Keratinocyte (primary cell): ENCODE measurements at regions not wholly inside any gene's neighbourhood (a gene's known extent, or its start where the extent isn't known, plus 50 kb on each side); places are given as distances from the start of the nearest gene placed in this dataset.

Experiments
- DNase-seq: peaks from one replicate; pipeline ENCODE4 v3.0.0-alpha.2; 2011; ENCODE audit warnings: low read depth, missing footprints, low spot score
- FAIRE-seq: peaks from 2 replicates; lab custom pipeline; 2011; peaks lifted over from hg19 to GRCh38; lab: Jason Lieb, UNC
- H2AFZ ChIP-seq: 2 replicates; pipeline ENCODE4 v1.6.0; 2012; ENCODE audit warnings: low read length, control low read depth, inconsistent platforms; ENCODE audit not compliant: control insufficient read depth
- H3K27ac ChIP-seq: 2 replicates; pipeline ENCODE4 v1.5.1; 2011; ENCODE audit warnings: low read length; ENCODE audit not compliant: control insufficient read depth, insufficient read depth
- H3K27me3 ChIP-seq: 3 replicates; pipeline ENCODE4 v1.6.0; 2011; ENCODE audit warnings: low read length; ENCODE audit not compliant: control insufficient read depth, insufficient read depth; ENCODE audit errors: extremely low read depth
- H3K36me3 ChIP-seq, 2 experiments: 2 replicates in 1 of 2; 3 replicates in 1 of 2; pipeline ENCODE4 v1.5.1; 2011; ENCODE audit warnings: low read length in 2 of 2, mild to moderate bottlenecking in 1 of 2; ENCODE audit not compliant: control insufficient read depth in 2 of 2, insufficient read depth in 2 of 2; ENCODE audit errors: extremely low read depth in 1 of 2
- H3K4me1 ChIP-seq: 3 replicates; pipeline ENCODE4 v1.5.1; 2011; ENCODE audit warnings: low read length; ENCODE audit not compliant: control insufficient read depth, insufficient read depth; ENCODE audit errors: extremely low read depth
- H3K4me2 ChIP-seq: 3 replicates; pipeline ENCODE4 v1.6.0; 2011; ENCODE audit warnings: low read depth, low read length; ENCODE audit not compliant: control insufficient read depth, insufficient read depth; ENCODE audit errors: extremely low read depth
- H3K4me3 ChIP-seq, 3 experiments: fragments of 200-600 bp in 1 of 3; sonication (generic) in 1 of 3; 2 replicates in 2 of 3; 3 replicates in 1 of 3; pipeline ENCODE4 v1.5.1; 2011 to 2016; ENCODE audit warnings: low read length in 3 of 3, mild to moderate bottlenecking in 3 of 3, control low read depth in 2 of 3, inconsistent platforms in 1 of 3, low read depth in 1 of 3, mixed read lengths in 1 of 3, mixed run types in 1 of 3, moderate library complexity in 1 of 3; ENCODE audit not compliant: control insufficient read depth in 2 of 3, insufficient read depth in 2 of 3; ENCODE audit errors: extremely low read depth in 1 of 3
- H3K79me2 ChIP-seq: 2 replicates; pipeline ENCODE4 v1.6.0; 2012; ENCODE audit warnings: low read length; ENCODE audit not compliant: control insufficient read depth, insufficient read depth
- H3K9ac ChIP-seq: 3 replicates; pipeline ENCODE4 v1.6.0; 2011; ENCODE audit warnings: low read length; ENCODE audit not compliant: control insufficient read depth, insufficient read depth; ENCODE audit errors: extremely low read depth
- H3K9me1 ChIP-seq: 3 replicates; pipeline ENCODE4 v1.6.0; 2011; ENCODE audit warnings: low read length; ENCODE audit not compliant: control insufficient read depth, insufficient read depth; ENCODE audit errors: extremely low read depth
- H3K9me3 ChIP-seq: 2 replicates; pipeline ENCODE4 v1.5.1; 2012; ENCODE audit warnings: low read depth, low read length; ENCODE audit not compliant: control insufficient read depth
- H4K20me1 ChIP-seq: 3 replicates; pipeline ENCODE4 v1.6.0; 2011; ENCODE audit warnings: low read length; ENCODE audit not compliant: control insufficient read depth, insufficient read depth; ENCODE audit errors: extremely low read depth
- EZH2 ChIP-seq: IDR thresholded peaks from one replicate; pipeline ENCODE4 v1.6.1; 2012; ENCODE audit warnings: inconsistent platforms, mild to moderate bottlenecking, low read length, moderate library complexity
- dilution Hi-C: fragments of 300-500 bp; cut with MboI; formaldehyde crosslinking; loops from one replicate; pipeline ENCODE4 v1.7.0; 2020; ENCODE audit warnings: low sequenced_read_pairs; ENCODE audit not compliant: extremely low pct_ligation_motif_present
- TF ChIP-seq, protein P1 (sequence below), 3 experiments: IDR thresholded peaks in 1 of 3; conservative IDR thresholded peaks in 1 of 3; optimal IDR thresholded peaks in 1 of 3; 2 replicates in 2 of 3; 3 replicates in 1 of 3; pipeline versions ENCODE3 to v1.5.1; 2011; ENCODE audit warnings: low read length in 3 of 3, mild to moderate bottlenecking in 3 of 3, moderate library complexity in 2 of 3, control low read depth in 1 of 3, inconsistent platforms in 1 of 3; ENCODE audit not compliant: insufficient read depth in 2 of 3; ENCODE audit errors: extremely low read depth in 1 of 3

DNA sequence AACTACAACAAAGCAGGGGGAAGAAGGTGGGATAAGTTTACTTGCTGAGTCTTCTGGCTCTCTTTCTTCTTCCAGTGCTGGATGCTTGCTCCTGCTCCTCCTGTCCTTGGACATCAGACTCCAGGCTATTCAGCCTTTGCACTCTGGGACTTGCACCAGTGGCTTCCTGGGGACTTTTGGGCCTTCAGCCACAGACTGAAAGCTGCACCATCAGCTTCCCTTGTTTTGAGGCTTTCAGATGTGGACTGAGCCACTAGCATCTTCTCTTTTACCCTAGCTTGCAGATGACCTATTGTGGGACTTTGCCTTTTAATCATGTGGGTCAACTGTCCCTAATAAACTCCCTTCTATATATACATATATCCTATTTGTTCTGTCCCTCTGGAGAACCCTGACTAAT is 173.0 kb upstream of the UFM1 start:
- H3K9me1 ChIP-seq: no peaks in the 10 kb centered on the region
- H4K20me1 ChIP-seq: no peaks in the 10 kb centered on the region
- no peaks in the 10 kb centered on the region for H3K79me2 ChIP-seq
- no peaks in the 10 kb centered on the region for H3K9me3 ChIP-seq
- H3K36me3 ChIP-seq: no peaks in the 10 kb centered on the region
- no peak overlapping the region for H2AFZ ChIP-seq
- TF ChIP-seq, protein P1, sequence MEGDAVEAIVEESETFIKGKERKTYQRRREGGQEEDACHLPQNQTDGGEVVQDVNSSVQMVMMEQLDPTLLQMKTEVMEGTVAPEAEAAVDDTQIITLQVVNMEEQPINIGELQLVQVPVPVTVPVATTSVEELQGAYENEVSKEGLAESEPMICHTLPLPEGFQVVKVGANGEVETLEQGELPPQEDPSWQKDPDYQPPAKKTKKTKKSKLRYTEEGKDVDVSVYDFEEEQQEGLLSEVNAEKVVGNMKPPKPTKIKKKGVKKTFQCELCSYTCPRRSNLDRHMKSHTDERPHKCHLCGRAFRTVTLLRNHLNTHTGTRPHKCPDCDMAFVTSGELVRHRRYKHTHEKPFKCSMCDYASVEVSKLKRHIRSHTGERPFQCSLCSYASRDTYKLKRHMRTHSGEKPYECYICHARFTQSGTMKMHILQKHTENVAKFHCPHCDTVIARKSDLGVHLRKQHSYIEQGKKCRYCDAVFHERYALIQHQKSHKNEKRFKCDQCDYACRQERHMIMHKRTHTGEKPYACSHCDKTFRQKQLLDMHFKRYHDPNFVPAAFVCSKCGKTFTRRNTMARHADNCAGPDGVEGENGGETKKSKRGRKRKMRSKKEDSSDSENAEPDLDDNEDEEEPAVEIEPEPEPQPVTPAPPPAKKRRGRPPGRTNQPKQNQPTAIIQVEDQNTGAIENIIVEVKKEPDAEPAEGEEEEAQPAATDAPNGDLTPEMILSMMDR (optimal IDR thresholded peaks at IDR 0.05 in 1 of 3, IDR thresholded peaks at IDR 0.05 in 1 of 3, conservative IDR thresholded peaks at IDR 0.05 in 1 of 3; ENCODE audit: extremely low read depth in 1 of 3, insufficient read depth in 2 of 3, low read length in 3 of 3): no peak
- no peak for TF ChIP-seq EZH2
- H3K4me3 ChIP-seq: no peak overlapping the region
- DNase-seq (no peak), FAIRE-seq (no peak)
- H3K27me3 ChIP-seq: no peaks in the 10 kb centered on the region
- H3K4me1 ChIP-seq: peaks cover 17% of the 10 kb centered on the region
- dilution Hi-C loops: no loop called here
- no peak overlapping the region for H3K27ac ChIP-seq
- no peak overlapping the region for H3K9ac ChIP-seq
- H3K4me2 ChIP-seq: no peak overlapping the region

DNA sequence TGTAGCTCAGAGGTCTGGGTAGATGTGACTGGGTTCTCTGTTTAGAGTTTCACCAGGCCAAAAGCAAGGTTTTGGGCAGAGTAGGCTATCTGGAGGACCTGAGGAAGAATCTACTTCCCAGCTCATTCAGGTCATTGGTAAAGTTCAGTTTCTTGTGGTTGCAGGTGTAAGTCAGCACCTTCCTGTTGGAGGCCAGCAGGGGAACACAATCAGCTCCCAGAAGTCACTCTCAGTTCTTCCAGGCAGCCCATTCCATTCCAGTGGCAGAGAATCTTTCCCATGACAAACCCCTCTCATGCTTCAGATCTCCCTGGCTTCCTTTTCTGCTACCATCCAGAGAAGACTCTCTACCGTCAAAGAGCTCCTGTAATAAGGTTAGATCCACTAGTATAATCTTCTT is 176.2 kb upstream of the UFM1 start:
- Histone ChIP-seq H3K4me2 (no peak overlapping the region), H3K4me1 (no peaks in the 10 kb centered on the region), H3K4me3 (no peak overlapping the region), H3K9me1 (no peaks in the 10 kb centered on the region), H3K79me2 (no peaks in the 10 kb centered on the region), H3K36me3 (no peaks in the 10 kb centered on the region), H4K20me1 (no peaks in the 10 kb centered on the region), H2AFZ (peak overlapping the region; percentile 4), H3K9me3 (no peaks in the 10 kb centered on the region), H3K27ac (no peak overlapping the region), H3K9ac (no peak overlapping the region), H3K27me3 (no peaks in the 10 kb centered on the region)
- dilution Hi-C loops: no loop called here
- DNase-seq: no peak
- TF ChIP-seq EZH2: no peak
- TF ChIP-seq, protein P1 (optimal IDR thresholded peaks at IDR 0.05 in 1 of 3, IDR thresholded peaks at IDR 0.05 in 1 of 3, conservative IDR thresholded peaks at IDR 0.05 in 1 of 3; ENCODE audit: extremely low read depth in 1 of 3, insufficient read depth in 2 of 3, low read length in 3 of 3): no peak
- no peak for FAIRE-seq
